ENCODE measurements at regions not wholly inside any gene's neighbourhood (a gene's known extent, or its start where the extent isn't known, plus 50 kb on each side); places are given as distances from the start of the nearest gene placed in this dataset.
"Not testable (repeated sequence)": the region's sequence is repeated elsewhere in the genome, so short reads cannot be mapped to it uniquely, and the experiment has no call there.

DNA sequence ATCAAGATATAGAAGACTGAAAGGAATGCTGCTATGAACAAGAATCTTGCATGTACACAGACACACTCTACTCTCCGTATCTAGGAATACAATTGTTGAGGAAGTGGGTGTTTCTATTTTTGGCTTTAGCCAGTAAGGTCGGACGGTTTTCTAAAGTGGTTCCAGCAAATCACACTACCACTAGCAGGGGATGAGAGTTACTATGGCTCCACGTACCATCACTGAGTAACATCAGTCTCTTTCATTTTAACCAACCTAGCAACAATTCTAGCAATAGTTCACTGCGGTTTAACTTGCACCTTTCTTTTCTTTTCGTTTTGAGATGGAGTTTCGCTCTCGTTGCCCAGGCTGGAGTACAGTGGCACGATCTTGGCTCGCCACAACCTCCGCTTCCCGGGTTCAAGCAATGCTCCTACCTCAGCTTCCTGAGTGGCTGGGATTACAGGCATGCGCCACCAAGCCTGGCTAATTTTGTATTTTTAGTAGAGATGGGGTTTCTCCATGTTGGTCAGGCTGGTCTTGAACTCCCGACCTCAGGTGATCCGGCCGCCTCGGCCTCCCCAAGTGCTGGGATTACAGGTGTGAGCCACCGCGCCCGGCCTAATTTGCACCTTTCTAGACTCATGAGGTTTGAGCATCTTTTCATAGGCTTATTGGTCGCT, 103.2 kb upstream of the ZNF746 start:
- TF ChIP-seq, protein P1, sequence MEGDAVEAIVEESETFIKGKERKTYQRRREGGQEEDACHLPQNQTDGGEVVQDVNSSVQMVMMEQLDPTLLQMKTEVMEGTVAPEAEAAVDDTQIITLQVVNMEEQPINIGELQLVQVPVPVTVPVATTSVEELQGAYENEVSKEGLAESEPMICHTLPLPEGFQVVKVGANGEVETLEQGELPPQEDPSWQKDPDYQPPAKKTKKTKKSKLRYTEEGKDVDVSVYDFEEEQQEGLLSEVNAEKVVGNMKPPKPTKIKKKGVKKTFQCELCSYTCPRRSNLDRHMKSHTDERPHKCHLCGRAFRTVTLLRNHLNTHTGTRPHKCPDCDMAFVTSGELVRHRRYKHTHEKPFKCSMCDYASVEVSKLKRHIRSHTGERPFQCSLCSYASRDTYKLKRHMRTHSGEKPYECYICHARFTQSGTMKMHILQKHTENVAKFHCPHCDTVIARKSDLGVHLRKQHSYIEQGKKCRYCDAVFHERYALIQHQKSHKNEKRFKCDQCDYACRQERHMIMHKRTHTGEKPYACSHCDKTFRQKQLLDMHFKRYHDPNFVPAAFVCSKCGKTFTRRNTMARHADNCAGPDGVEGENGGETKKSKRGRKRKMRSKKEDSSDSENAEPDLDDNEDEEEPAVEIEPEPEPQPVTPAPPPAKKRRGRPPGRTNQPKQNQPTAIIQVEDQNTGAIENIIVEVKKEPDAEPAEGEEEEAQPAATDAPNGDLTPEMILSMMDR (IDR thresholded peaks at IDR 0.05) = not testable (repeated sequence)
- not testable (repeated sequence) for TF ChIP-seq EZH2 (IDR thresholded peaks at IDR 0.05; ENCODE audit: borderline replicate concordance, insufficient read depth, low read depth, low read length, poor library complexity, severe bottlenecking)
